HFFc6 (cell line): ENCODE measurements at regions not wholly inside any gene's neighbourhood (a gene's known extent, or its start where the extent isn't known, plus 50 kb on each side); places are given as distances from the start of the nearest gene placed in this dataset.

Experiments used
- DNase-seq: peaks from one replicate; pipeline ENCODE4 v3.0.0-alpha.2; 2018
- H3K27ac Mint-ChIP-seq: 2 replicates; pipeline ENCODE4 v1.8.0; 2020; ENCODE audit warnings: mild to moderate bottlenecking, mixed read lengths
- H3K27me3 Mint-ChIP-seq: 2 replicates; pipeline ENCODE4 v1.8.0; 2021; ENCODE audit warnings: mild to moderate bottlenecking, moderate library complexity, mixed read lengths; ENCODE audit not compliant: insufficient read depth
- H3K36me3 Mint-ChIP-seq: 2 replicates; pipeline ENCODE4 v1.8.0; 2021; ENCODE audit warnings: low read depth, mixed read lengths
- H3K4me1 Mint-ChIP-seq: 2 replicates; pipeline ENCODE4 v1.8.0; 2020; ENCODE audit warnings: low read depth, mixed read lengths
- H3K4me3 Mint-ChIP-seq: 2 replicates; pipeline ENCODE4 v1.8.0; 2020; ENCODE audit warnings: mild to moderate bottlenecking, moderate library complexity, mixed read lengths
- H3K9me3 Mint-ChIP-seq: 2 replicates; pipeline ENCODE4 v1.8.0; 2020; ENCODE audit warnings: mild to moderate bottlenecking, mixed read lengths
- CTCF ChIP-seq: fragments of 200-600 bp; sonication (generic); IDR thresholded peaks from 2 replicates; pipeline ENCODE4 v1.5.0; 2021; ENCODE audit warnings: antibody characterized with exemption, mild to moderate bottlenecking

DNA sequence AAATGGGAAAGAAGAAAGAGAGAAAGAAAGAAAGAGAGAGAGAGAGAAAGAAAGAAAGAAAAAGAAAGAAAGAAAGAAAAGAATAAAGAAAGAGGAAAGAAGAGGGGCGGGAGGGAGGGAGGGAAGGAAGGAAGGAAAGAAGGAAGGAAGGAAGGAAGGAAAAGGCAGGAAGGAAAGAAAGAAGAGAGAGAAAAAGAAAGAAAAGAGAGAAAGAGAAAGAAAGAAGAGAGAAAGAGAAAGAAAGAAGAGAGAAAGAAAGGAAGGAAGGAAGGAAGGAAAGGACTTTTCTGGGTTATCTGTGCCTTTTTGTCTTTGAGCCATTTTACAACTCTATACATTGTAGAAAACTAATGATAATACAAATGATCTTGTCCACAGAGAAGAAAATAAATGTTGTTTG, 136.6 kb upstream of the SMAD3 start:
- TF ChIP-seq CTCF = no peak
- Mint-ChIP-seq H3K27me3 (peaks cover 5% of the 10 kb centered on the region), H3K9me3 (peaks cover 16% of the 10 kb centered on the region), H3K4me1 (peaks cover 36% of the 10 kb centered on the region), H3K27ac (no peak overlapping the region), H3K36me3 (peaks cover 16% of the 10 kb centered on the region), H3K4me3 (no peak overlapping the region)
- DNase-seq = no peak

DNA sequence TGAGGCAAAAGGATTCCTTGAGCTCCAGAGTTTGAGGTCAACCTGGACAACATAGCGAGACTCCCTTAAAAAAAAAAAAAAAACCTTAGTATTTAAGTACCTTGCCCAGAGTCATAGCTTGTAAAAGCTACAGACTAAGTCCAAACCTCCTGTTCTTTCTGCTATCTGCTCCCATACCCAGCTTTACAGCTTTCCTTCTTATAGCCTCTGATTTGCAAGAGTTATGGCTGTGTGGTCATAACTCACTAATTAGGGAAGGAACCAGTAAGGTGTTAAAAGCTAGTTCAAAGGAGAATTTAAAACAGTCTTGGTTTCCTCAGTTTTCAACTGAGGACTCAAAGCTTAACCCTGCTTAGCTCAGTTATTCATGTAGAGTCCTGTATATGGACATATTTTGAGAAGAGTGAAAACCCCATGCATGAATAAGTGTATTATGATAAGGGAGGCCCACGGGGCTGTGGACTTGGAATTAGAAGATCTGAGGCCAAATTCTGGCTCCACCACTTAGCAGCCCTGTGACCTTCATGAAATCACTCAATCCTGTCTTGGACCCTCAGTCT, 135.5 kb upstream of the SMAD3 start:
- no peak for DNase-seq
- Mint-ChIP-seq H3K4me3 (no peak overlapping the region), H3K4me1 (peaks cover 38% of the 10 kb centered on the region), H3K36me3 (peaks cover 21% of the 10 kb centered on the region), H3K27ac (no peak overlapping the region), H3K27me3 (peaks cover 5% of the 10 kb centered on the region), H3K9me3 (peaks cover 22% of the 10 kb centered on the region)
- TF ChIP-seq CTCF = no peak

- Mint-ChIP-seq H3K9me3 (peaks cover 22% of the 10 kb centered on the region), H3K27ac (peak overlapping the region; percentile 67), H3K4me3 (peak overlapping the region; percentile 68), H3K27me3 (peaks cover 3% of the 10 kb centered on the region), H3K36me3 (peaks cover 21% of the 10 kb centered on the region), H3K4me1 (peaks cover 57% of the 10 kb centered on the region)
- no peak for TF ChIP-seq CTCF
- peak; percentile 63 for DNase-seq
These were observed 133.4 kb upstream of the SMAD3 start for GRCh38 chr15:66931768-66932633.

- Mint-ChIP-seq H3K9me3 (peaks cover 22% of the 10 kb centered on the region), H3K4me1 (peaks cover 50% of the 10 kb centered on the region), H3K27ac (peak overlapping the region; percentile 67), H3K27me3 (peaks cover 3% of the 10 kb centered on the region), H3K4me3 (peak overlapping the region; percentile 68), H3K36me3 (peaks cover 23% of the 10 kb centered on the region)
- DNase-seq = no peak
- TF ChIP-seq CTCF = no peak
These were observed 132.8 kb upstream of the SMAD3 start for GRCh38 chr15:66932634-66933024.

DNA sequence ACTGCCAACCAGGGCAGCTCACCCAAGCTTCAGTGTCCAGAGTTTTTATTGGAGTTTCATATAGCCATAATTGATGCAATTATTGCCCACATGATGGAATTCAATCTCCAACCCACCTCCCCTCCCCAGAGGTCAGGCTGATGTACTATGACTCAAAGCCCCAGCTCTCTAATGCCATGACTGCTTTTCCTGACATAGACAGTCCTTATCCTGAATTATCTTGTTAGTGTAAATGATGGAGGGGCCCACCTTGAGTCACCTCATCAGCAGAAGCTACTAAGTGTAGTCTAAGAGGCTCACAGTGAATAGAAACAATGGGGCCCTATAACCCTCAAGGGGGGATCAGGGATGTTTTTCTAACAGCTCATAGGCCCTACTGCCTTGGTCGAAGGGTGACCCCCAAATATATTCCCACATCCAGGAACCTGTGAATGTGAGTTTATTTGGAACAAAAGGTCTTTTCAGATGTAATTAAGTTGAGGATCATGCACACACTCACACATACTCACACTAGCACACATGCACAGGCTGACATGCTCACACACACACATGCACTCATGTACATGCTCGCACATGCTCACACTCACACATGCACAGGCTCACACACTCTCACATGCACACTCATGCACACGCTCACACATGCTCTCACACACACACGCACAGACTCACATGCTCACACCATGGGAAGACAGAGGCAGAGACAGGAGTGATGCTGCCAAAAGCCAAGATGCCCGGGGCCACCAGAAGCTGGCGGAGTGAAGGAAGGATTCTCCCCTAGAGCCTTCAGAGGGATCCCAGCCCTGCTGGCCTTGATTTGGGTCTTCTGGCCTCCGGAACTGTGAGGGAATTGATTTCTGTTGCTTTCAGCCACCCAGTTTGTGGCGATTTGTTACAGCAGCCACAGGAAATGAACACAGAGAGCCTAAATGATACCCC, 131.2 kb upstream of the SMAD3 start:
- peaks cover 3% of the 10 kb centered on the region for H3K27me3 Mint-ChIP-seq
- no peak for DNase-seq
- peaks cover 29% of the 10 kb centered on the region for H3K36me3 Mint-ChIP-seq
- H3K27ac Mint-ChIP-seq = no peak overlapping the region
- peaks cover 50% of the 10 kb centered on the region for H3K4me1 Mint-ChIP-seq
- peak overlapping the region; percentile 6; the same call in 1 of the 2 replicates for H3K4me3 Mint-ChIP-seq
- H3K9me3 Mint-ChIP-seq = peaks cover 22% of the 10 kb centered on the region
- no peak for TF ChIP-seq CTCF
